ENCODE measurements at regions not wholly inside any gene's neighbourhood (a gene's known extent, or its start where the extent isn't known, plus 50 kb on each side); places are given as distances from the start of the nearest gene placed in this dataset.

GRCh38 chr5:174527916-174528540 is 196.4 kb upstream of the MSX2 start:
- TF ChIP-seq POLR2A (IDR thresholded peaks at IDR 0.05) (no peak), CTCF (IDR thresholded peaks at IDR 0.05 in 8 of 11, conservative IDR thresholded peaks at IDR 0.05 in 3 of 11) (no peak)
